ENCODE measurements at regions not wholly inside any gene's neighbourhood (a gene's known extent, or its start where the extent isn't known, plus 50 kb on each side); places are given as distances from the start of the nearest gene placed in this dataset.

DNA sequence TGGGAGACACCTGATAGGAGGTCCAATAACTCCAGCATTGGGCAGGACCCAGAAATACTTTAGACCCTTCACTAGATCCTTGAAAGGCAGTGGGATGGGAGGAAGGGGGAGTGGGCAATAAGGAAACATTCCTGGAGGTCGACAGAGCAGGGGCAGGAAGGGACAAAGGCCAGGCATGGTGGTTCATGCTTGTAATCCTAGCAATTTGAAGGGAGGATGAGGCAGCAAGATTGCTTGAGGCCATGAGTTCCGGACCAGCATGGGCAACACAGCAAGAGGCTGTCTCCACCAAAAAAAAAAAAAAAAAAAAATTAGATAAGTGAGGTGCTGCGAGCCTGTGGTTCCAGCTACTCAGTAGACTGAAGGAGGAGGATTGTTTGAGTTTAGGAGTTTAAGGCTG is 134.9 kb downstream of the JCAD start:
- Histone ChIP-seq H3K36me3 (ENCODE audit: control insufficient read depth, insufficient read depth, low read length, severe bottlenecking) (no peaks in the 10 kb centered on the region), H3K9me3 (ENCODE audit: control insufficient read depth, low read length) (peaks cover 6% of the 10 kb centered on the region), H3K27me3 (replicated peaks; ENCODE audit: control insufficient read depth, insufficient read depth, low read length) (peaks cover 39% of the 10 kb centered on the region), H3K4me1 (ENCODE audit: control insufficient read depth, insufficient read depth, low read length) (no peaks in the 10 kb centered on the region), H3K9ac (ENCODE audit: low read length) (no peak overlapping the region), H3K4me3 (ENCODE audit: low read length) (no peak overlapping the region)
- DNase-seq (ENCODE audit: low read depth), result no peak

DNA sequence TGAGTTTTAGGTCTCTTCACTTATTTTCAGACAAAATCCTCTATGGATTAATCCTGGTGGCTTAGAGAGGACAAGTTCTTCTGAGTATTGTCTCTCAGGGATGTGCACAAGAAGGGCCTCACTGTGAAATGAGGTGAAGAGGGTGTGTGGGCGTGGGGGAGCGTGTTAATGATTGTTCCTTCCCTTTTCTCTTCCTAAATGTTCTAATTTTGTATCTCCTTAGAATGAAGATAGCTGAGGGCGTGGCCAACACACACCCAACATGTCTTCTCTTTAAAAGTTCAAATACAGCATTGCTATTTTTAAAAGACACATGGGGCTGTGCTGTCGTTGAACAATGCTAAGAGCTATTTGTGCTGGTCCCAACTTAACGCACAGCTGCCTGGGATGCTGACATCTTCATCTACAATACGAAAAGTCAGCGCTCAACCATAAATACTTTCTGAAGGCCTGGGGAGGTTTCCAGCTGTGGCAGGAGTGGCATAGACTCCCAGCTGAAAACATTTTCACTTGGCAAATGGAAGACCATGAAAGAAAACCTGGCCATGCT is 135.9 kb downstream of the JCAD start:
- Histone ChIP-seq H3K4me1 (ENCODE audit: control insufficient read depth, insufficient read depth, low read length) (no peaks in the 10 kb centered on the region), H3K4me3 (ENCODE audit: low read length) (no peak overlapping the region), H3K36me3 (ENCODE audit: control insufficient read depth, insufficient read depth, low read length, severe bottlenecking) (no peaks in the 10 kb centered on the region), H3K9me3 (ENCODE audit: control insufficient read depth, low read length) (peaks cover 6% of the 10 kb centered on the region), H3K9ac (ENCODE audit: low read length) (no peak overlapping the region), H3K27me3 (replicated peaks; ENCODE audit: control insufficient read depth, insufficient read depth, low read length) (peaks cover 47% of the 10 kb centered on the region)
- no peak for DNase-seq (ENCODE audit: low read depth)

DNA sequence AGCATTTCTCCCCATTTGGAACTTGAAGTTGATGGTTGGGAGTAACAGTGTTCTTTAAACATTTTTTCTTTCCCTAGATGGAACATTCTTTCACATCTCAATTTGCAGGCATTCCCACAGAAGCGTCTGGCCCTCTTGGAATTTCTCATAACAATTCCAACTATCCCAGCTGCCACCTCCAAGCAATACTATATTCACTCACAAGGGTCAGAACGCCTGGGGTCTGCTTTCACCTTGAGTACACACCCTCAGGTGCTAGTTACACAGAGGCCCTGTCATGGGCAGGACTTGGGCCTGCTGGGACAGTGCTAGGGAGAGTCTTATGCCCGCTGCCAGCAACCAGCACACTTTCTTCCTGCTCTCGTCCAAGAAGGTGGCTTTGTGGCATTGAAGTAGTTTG is 136.5 kb downstream of the JCAD start:
- Histone ChIP-seq H3K9me3 (ENCODE audit: control insufficient read depth, low read length) (peaks cover 6% of the 10 kb centered on the region), H3K36me3 (ENCODE audit: control insufficient read depth, insufficient read depth, low read length, severe bottlenecking) (no peaks in the 10 kb centered on the region), H3K4me3 (ENCODE audit: low read length) (no peak overlapping the region), H3K27me3 (replicated peaks; ENCODE audit: control insufficient read depth, insufficient read depth, low read length) (peaks cover 49% of the 10 kb centered on the region), H3K9ac (ENCODE audit: low read length) (no peak overlapping the region), H3K4me1 (ENCODE audit: control insufficient read depth, insufficient read depth, low read length) (no peaks in the 10 kb centered on the region)
- peak; percentile 13 for DNase-seq (ENCODE audit: low read depth)

DNA sequence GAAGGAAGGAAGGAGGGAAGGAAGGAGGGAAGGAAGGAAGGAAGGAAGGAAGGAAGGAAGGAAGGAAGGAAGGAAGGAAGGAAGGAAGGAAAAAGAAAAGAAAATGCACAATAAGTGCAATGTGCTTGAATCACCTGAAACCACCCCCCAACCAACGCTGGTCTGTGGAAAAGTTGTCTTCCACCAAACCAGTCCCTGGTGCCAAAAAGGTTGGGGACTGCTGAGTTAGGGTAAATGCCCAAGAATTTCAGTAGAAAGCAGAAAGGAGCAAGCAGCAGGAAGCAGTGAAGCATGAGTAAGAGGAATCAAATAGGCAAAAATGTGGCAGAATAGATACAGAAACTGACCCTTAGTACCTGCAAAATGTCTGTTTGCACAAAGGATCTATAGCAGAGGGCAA is 137.2 kb downstream of the JCAD start:
- Histone ChIP-seq H3K9me3 (ENCODE audit: control insufficient read depth, low read length) (peaks cover 1% of the 10 kb centered on the region), H3K4me3 (ENCODE audit: low read length) (no peak overlapping the region), H3K9ac (ENCODE audit: low read length) (no peak overlapping the region), H3K36me3 (ENCODE audit: control insufficient read depth, insufficient read depth, low read length, severe bottlenecking) (no peaks in the 10 kb centered on the region), H3K4me1 (ENCODE audit: control insufficient read depth, insufficient read depth, low read length) (no peaks in the 10 kb centered on the region), H3K27me3 (replicated peaks; ENCODE audit: control insufficient read depth, insufficient read depth, low read length) (peaks cover 49% of the 10 kb centered on the region)
- no peak for DNase-seq (ENCODE audit: low read depth)

DNA sequence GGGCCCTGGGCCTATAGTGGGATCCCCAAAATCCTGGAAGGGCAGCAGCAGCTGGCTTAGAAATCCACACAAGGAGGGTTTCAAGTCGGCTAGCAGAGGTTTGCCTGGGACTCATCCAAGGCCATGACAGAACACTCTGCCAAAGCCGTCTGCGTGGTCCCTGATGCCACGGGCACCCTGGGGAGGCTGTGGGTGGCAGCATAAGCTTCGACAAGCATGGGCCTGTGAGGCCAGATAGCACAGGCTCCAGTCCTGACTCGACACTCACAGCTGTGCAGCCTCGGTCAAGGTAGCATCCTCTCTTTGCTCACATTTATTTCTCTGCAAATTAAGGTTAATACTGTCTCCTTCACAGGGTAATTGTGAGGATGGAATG is 138.3 kb downstream of the JCAD start:
- Histone ChIP-seq H3K9ac (ENCODE audit: low read length) (no peak overlapping the region), H3K4me1 (ENCODE audit: control insufficient read depth, insufficient read depth, low read length) (no peaks in the 10 kb centered on the region), H3K4me3 (ENCODE audit: low read length) (no peak overlapping the region), H3K36me3 (ENCODE audit: control insufficient read depth, insufficient read depth, low read length, severe bottlenecking) (no peaks in the 10 kb centered on the region), H3K27me3 (replicated peaks; ENCODE audit: control insufficient read depth, insufficient read depth, low read length) (peaks cover 45% of the 10 kb centered on the region), H3K9me3 (ENCODE audit: control insufficient read depth, low read length) (no peaks in the 10 kb centered on the region)
- no peak for DNase-seq (ENCODE audit: low read depth)

DNA sequence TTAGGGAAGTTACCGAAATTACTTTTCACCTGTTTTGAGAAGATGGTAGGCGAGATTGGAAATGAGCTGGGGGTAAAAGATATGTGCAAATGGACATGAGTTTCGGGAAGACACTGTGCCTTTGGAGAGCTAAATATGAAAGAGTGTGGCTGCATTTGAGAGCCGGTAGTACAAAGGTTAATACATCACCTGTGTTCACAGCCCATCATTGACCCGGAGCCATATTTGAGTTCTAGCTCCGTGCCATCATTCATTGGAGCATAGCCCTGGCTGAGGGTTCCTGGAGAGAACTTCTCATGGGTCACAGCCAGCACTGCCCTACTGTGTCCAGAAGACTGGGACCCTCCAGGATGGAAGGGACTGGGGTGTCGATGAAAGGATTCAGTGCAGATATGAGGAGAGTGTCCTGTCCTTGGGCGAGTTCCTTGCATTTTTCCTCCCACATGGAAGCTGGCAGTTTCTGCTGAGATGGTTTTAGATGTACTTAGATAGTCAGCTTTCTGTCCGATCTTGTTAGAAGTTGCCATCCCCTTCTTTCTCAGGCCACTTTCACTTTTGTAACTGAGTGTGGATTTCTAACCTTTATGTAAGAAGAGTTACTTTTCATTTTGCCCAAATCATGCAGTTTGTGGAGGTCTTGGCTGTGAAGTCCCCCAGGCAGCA is 138.8 kb downstream of the JCAD start:
- Histone ChIP-seq H3K9me3 (ENCODE audit: control insufficient read depth, low read length) (no peaks in the 10 kb centered on the region), H3K4me3 (ENCODE audit: low read length) (no peak overlapping the region)

DNA sequence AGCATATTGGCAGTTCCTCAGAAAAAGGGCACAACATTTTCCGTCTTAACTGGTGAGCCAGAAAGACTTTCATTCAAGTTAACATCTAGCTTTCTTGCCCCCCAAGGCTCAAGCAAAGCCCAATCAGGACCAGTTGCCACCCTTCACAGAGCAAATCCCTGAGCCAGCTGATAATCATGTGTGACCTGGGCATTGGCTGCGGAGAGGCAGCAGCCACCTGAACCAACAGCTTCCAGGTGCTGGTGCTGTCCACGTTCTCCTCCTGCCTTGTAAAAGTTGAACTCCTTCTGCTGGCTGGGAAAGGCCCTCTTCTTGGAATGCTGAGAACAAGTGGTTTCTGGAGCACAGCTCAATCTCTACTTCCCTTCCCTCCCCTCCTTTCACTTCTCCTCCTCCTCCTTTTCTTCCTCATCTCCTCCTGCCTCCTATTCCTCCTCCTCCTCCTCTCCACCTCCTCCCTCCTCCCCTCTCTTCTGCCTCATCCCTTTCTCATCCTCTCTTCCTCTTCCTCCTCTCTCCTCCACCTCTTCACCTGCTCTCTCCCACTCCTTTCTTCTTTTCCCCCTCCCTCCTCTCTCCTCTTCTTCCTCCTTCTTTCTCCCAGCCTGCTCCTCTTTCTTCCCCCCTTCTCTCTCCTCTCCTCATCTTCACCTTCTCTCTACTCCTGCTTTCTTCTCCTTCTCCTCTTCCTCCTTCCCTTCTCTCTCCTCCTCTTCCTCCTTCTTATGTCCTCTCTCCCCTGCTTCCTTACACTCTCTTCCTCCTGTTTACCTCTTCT is 140.6 kb downstream of the JCAD start:
- DNase-seq (ENCODE audit: low read depth), result no peak
- no peaks in the 10 kb centered on the region for H3K9me3 ChIP-seq (ENCODE audit: control insufficient read depth, low read length)

More for the DNA sequence above, 138.8 kb downstream of the JCAD start:
- no peaks in the 10 kb centered on the region for H3K4me1 ChIP-seq (ENCODE audit: control insufficient read depth, insufficient read depth, low read length)
- peaks cover 40% of the 10 kb centered on the region for H3K27me3 ChIP-seq (replicated peaks; ENCODE audit: control insufficient read depth, insufficient read depth, low read length)
- H3K9ac ChIP-seq (ENCODE audit: low read length), result no peak overlapping the region
- no peak for DNase-seq (ENCODE audit: low read depth)
- H3K36me3 ChIP-seq (ENCODE audit: control insufficient read depth, insufficient read depth, low read length, severe bottlenecking), result no peaks in the 10 kb centered on the region

DNA sequence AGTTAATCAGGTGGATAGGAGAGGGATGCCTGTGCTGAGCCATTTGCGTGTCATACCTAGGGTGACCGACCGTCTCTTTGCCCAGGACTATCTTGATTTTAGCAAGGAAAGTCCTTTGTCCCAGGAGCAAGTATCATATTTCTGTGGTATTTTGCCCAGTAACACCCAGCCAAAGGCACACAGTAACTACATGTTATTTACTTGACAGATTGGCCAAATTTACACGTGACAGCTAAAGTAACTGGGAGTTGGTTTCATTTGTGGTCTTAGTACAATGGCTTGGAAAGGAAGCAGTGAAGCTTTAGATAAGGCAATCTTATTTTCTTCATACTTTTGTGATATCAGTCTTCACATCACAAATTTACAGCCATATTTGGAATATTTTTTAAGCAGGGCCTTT is 142.1 kb downstream of the JCAD start:
- Histone ChIP-seq H3K9ac (ENCODE audit: low read length) (no peak overlapping the region), H3K27me3 (replicated peaks; ENCODE audit: control insufficient read depth, insufficient read depth, low read length) (peaks cover 34% of the 10 kb centered on the region), H3K4me3 (ENCODE audit: low read length) (no peak overlapping the region), H3K4me1 (ENCODE audit: control insufficient read depth, insufficient read depth, low read length) (no peaks in the 10 kb centered on the region), H3K9me3 (ENCODE audit: control insufficient read depth, low read length) (no peaks in the 10 kb centered on the region), H3K36me3 (ENCODE audit: control insufficient read depth, insufficient read depth, low read length, severe bottlenecking) (no peaks in the 10 kb centered on the region)
- no peak for DNase-seq (ENCODE audit: low read depth)

More for the DNA sequence above, 140.6 kb downstream of the JCAD start:
- Histone ChIP-seq H3K4me1 (ENCODE audit: control insufficient read depth, insufficient read depth, low read length) (no peaks in the 10 kb centered on the region), H3K9ac (ENCODE audit: low read length) (no peak overlapping the region), H3K4me3 (ENCODE audit: low read length) (no peak overlapping the region), H3K36me3 (ENCODE audit: control insufficient read depth, insufficient read depth, low read length, severe bottlenecking) (no peaks in the 10 kb centered on the region), H3K27me3 (replicated peaks; ENCODE audit: control insufficient read depth, insufficient read depth, low read length) (peaks cover 33% of the 10 kb centered on the region)

DNA sequence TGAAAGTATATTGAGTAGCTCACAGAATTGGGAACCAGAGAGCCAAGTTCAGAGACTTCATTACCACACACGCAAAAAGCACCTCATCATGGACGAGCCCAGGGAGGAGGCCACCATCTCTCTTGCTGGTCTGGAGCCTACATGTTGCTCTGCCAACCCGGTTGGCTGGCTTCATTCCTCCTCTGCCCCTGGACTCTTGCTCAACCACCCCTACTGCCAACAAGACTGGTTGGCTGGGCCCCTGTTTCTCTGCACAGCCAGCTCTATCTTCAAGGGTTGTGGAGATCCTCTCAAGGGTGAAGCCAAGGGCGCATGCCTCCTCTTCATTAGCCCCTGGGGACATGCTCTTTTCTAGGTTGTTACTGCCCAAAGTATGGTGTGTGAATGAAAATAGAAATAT is 142.7 kb downstream of the JCAD start:
- no peak for DNase-seq (ENCODE audit: low read depth)
- Histone ChIP-seq H3K9ac (ENCODE audit: low read length) (no peak overlapping the region), H3K9me3 (ENCODE audit: control insufficient read depth, low read length) (no peaks in the 10 kb centered on the region), H3K4me1 (ENCODE audit: control insufficient read depth, insufficient read depth, low read length) (no peaks in the 10 kb centered on the region), H3K4me3 (ENCODE audit: low read length) (no peak overlapping the region), H3K27me3 (replicated peaks; ENCODE audit: control insufficient read depth, insufficient read depth, low read length) (peaks cover 35% of the 10 kb centered on the region), H3K36me3 (ENCODE audit: control insufficient read depth, insufficient read depth, low read length, severe bottlenecking) (no peaks in the 10 kb centered on the region)

DNA sequence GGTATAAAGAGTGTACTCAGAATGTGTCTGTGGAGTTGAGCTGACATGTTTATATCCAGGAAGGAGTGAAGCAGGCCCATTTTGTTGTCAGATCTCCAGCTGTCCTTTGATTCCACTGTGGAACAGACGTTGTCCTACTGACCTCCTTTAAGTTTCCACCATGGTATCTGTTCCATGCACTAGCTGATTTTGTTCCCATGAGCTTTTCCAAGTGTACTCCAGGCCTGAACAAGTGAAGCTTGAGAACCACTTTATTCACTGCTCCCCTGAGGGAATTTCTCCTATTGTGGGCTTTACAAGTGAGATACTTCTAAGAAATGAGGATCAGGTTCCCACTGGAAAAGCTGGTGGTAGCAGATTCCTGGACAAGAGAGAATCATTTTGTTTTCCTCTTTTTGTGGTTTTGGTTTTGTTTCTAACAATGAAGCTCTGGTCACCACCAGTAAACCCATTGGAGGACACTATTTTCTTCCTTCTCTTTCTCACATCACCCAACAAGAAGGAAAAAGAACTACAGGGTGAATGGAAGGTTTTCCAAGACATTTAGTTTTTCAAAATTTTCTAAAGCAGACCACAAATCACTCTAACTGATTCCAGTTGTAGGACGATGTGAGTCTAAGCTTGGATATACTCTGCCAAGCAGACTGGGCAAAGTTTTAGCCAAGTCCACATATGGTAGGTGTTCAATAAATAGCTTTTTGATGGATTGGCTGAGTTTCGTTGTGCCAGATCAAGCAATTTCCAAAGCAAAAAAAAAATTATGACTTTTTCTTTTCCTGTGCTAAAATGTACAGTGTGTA is 144.2 kb downstream of the JCAD start:
- Histone ChIP-seq H3K4me1 (ENCODE audit: control insufficient read depth, insufficient read depth, low read length) (no peaks in the 10 kb centered on the region), H3K9me3 (ENCODE audit: control insufficient read depth, low read length) (no peaks in the 10 kb centered on the region), H3K36me3 (ENCODE audit: control insufficient read depth, insufficient read depth, low read length, severe bottlenecking) (no peaks in the 10 kb centered on the region), H3K9ac (ENCODE audit: low read length) (no peak overlapping the region), H3K4me3 (ENCODE audit: low read length) (no peak overlapping the region), H3K27me3 (replicated peaks; ENCODE audit: control insufficient read depth, insufficient read depth, low read length) (peaks cover 29% of the 10 kb centered on the region)
- DNase-seq (ENCODE audit: low read depth), result no peak

DNA sequence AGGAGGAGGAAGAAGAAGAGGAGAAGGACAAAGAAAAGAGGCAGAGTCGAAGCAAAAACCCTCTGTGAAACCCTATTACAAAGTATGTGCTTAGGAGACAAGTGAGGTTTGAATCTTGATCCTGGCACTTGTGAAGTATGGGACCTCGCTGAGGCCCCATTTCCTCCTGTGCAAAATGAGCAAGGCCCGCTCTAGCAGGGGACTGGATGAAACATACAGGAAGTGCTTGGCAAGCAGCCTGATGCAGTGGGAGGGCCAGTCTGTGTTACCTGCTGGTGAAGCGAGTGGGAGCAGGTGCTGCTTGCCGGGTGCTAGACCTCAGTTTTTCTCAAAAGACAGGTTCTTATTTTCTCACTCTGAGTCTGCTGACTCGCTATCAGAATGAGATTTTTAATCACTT is 150.4 kb downstream of the JCAD start:
- Histone ChIP-seq H3K4me1 (ENCODE audit: control insufficient read depth, insufficient read depth, low read length) (no peaks in the 10 kb centered on the region), H3K36me3 (ENCODE audit: control insufficient read depth, insufficient read depth, low read length, severe bottlenecking) (no peaks in the 10 kb centered on the region), H3K4me3 (ENCODE audit: low read length) (no peak overlapping the region), H3K9ac (ENCODE audit: low read length) (no peak overlapping the region), H3K27me3 (replicated peaks; ENCODE audit: control insufficient read depth, insufficient read depth, low read length) (peaks cover 44% of the 10 kb centered on the region), H3K9me3 (ENCODE audit: control insufficient read depth, low read length) (no peaks in the 10 kb centered on the region)
- no peak for DNase-seq (ENCODE audit: low read depth)
